A673 (cell line): ENCODE measurements at regions not wholly inside any gene's neighbourhood (a gene's known extent, or its start where the extent isn't known, plus 50 kb on each side); places are given as distances from the start of the nearest gene placed in this dataset.
"Not testable (repeated sequence)": the region's sequence is repeated elsewhere in the genome, so short reads cannot be mapped to it uniquely, and the experiment has no call there.

Source experiments
- BruUV-seq: library from RNA; stranded (reverse); fragments of 400-500 nt; replicated peaks from 2 replicates; lab custom pipeline; 2021; lab: Mats Ljungman, UMichigan
- CTCF ChIA-PET: fragments of 300-600 bp; sonication (Branson Sonifier 250); formaldehyde crosslinking; loops from one replicate; lab custom pipeline; 2022; ENCODE audit warnings: antibody characterized with exemption; lab: Charles Lee
- POLR2A ChIA-PET: fragments of 300-600 bp; sonication (Branson Sonifier 250); formaldehyde crosslinking; loops from one replicate; lab custom pipeline; 2022; ENCODE audit warnings: antibody characterized with exemption; ENCODE audit not compliant: low non-redundant PET; lab: Charles Lee
- DNase-seq: peaks from one replicate; pipeline ENCODE4 v3.0.0-alpha.2; 2015; ENCODE audit warnings: low spot score
- H3K27ac ChIP-seq: fragments of 200-600 bp; sonication (generic); 2 replicates; pipeline ENCODE4 v1.5.1; 2016; ENCODE audit warnings: mixed run types, low read depth, mild to moderate bottlenecking, mixed read lengths, antibody characterized with exemption, low read length; ENCODE audit not compliant: poor library complexity, severe bottlenecking
- H3K27me3 ChIP-seq: fragments of 200-600 bp; sonication (generic); replicated peaks from 2 replicates; pipeline ENCODE4 v1.6.1; 2017; ENCODE audit warnings: mixed run types, low read depth, mild to moderate bottlenecking, mixed read lengths, antibody characterized with exemption, low read length; ENCODE audit not compliant: insufficient read depth, poor library complexity
- H3K36me3 ChIP-seq: fragments of 200-600 bp; sonication (generic); 2 replicates; pipeline ENCODE4 v1.6.1; 2016; ENCODE audit warnings: mixed run types, mild to moderate bottlenecking, mixed read lengths, antibody characterized with exemption, low read length; ENCODE audit not compliant: insufficient read depth, poor library complexity, severe bottlenecking
- H3K4me1 ChIP-seq: fragments of 200-600 bp; sonication (generic); 2 replicates; pipeline ENCODE4 v1.6.1; 2017; ENCODE audit warnings: mixed run types, mild to moderate bottlenecking, mixed read lengths, antibody characterized with exemption, low read length; ENCODE audit not compliant: insufficient read depth, poor library complexity, severe bottlenecking
- H3K4me3 ChIP-seq: fragments of 200-600 bp; sonication (generic); 2 replicates; pipeline ENCODE4 v1.5.1; 2016; ENCODE audit warnings: low read depth, mixed run types, mild to moderate bottlenecking, mixed read lengths, low read length; ENCODE audit not compliant: poor library complexity, severe bottlenecking
- H3K9me3 ChIP-seq: fragments of 200-600 bp; sonication (generic); 2 replicates; pipeline ENCODE4 v1.6.1; 2016; ENCODE audit warnings: mixed run types, low read depth, mild to moderate bottlenecking, mixed read lengths, antibody characterized with exemption, low read length; ENCODE audit not compliant: poor library complexity, severe bottlenecking
- EZH2 ChIP-seq: fragments of 200-600 bp; sonication (generic); IDR thresholded peaks from 2 replicates; pipeline ENCODE4 v1.6.1; 2017; ENCODE audit warnings: borderline replicate concordance, low read depth, mild to moderate bottlenecking, mixed read lengths, antibody characterized with exemption, low read length; ENCODE audit not compliant: poor library complexity, severe bottlenecking
- intact Hi-C: fragments of 100-400 bp; cut with micrococcal nuclease; formaldehyde crosslinking; loops from one replicate; pipeline ENCODE4 v1.10.0; 2022; ENCODE audit not compliant: unreplicated experiment
- TF ChIP-seq, protein P1 (sequence below): fragments of 300-800, 200-600 bp; sonication (generic); conservative IDR thresholded peaks from 2 replicates; pipeline ENCODE4 v1.5.1; 2017; ENCODE audit warnings: low read depth, mild to moderate bottlenecking, antibody characterized with exemption, low read length, moderate library complexity, mixed read lengths

DNA sequence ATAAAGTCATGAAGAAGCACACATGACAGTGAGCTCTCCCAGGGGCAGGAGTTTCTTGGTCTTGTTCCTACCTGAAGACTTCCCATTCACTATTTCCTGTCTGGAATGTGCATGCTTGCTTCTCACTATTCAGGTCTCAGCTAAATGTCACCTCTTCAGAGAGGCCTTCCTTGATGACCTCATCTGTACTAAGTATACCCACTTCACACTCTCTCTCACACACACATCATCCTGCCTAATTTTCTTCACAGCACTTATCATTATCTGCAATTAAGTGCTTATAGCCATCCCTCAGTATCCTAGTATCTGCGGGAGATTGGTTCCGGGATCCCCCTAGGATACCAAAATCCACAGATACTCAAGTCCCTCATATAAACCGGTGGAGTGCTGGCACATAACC lies 146.4 kb upstream of the IVNS1ABP start:
- Histone ChIP-seq H3K27ac (no peak overlapping the region), H3K4me1 (no peaks in the 10 kb centered on the region), H3K36me3 (no peaks in the 10 kb centered on the region), H3K27me3 (no peaks in the 10 kb centered on the region), H3K9me3 (no peaks in the 10 kb centered on the region), H3K4me3 (no peak overlapping the region)
- no peak for DNase-seq
- TF ChIP-seq, protein P1, sequence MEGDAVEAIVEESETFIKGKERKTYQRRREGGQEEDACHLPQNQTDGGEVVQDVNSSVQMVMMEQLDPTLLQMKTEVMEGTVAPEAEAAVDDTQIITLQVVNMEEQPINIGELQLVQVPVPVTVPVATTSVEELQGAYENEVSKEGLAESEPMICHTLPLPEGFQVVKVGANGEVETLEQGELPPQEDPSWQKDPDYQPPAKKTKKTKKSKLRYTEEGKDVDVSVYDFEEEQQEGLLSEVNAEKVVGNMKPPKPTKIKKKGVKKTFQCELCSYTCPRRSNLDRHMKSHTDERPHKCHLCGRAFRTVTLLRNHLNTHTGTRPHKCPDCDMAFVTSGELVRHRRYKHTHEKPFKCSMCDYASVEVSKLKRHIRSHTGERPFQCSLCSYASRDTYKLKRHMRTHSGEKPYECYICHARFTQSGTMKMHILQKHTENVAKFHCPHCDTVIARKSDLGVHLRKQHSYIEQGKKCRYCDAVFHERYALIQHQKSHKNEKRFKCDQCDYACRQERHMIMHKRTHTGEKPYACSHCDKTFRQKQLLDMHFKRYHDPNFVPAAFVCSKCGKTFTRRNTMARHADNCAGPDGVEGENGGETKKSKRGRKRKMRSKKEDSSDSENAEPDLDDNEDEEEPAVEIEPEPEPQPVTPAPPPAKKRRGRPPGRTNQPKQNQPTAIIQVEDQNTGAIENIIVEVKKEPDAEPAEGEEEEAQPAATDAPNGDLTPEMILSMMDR: no peak
- ChIA-PET CTCF (no interaction called here), POLR2A (no interaction called here)
- BruUV-seq: no TSS peak
- intact Hi-C loops: no loop called here

DNA sequence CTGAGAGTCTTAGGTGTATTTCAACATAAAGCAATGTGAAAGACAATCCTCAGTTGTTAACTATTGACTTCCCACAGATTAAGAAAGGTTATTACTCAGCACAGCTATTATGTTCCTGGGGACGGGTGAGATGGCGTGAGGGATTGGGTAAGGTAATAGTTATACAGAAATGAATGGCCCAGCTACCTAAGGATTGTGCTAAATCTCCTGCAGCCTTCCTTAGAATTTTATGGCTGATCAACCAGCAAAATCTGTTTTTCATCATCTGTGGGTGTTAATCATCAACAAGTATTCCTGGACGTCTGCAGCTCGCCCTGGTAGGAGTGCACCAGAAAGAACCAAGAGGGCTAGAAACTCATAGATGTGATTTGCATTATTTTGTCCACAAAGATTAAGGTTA lies 146.0 kb upstream of the IVNS1ABP start:
- no peak for TF ChIP-seq EZH2
- Histone ChIP-seq H3K27me3 (no peaks in the 10 kb centered on the region), H3K4me1 (no peaks in the 10 kb centered on the region), H3K27ac (no peak overlapping the region), H3K9me3 (no peaks in the 10 kb centered on the region), H3K36me3 (no peaks in the 10 kb centered on the region), H3K4me3 (no peak overlapping the region)
- ChIA-PET POLR2A (no interaction called here), CTCF (no interaction called here)
- intact Hi-C loops: no loop called here
- BruUV-seq: no TSS peak
- DNase-seq: no peak

DNA sequence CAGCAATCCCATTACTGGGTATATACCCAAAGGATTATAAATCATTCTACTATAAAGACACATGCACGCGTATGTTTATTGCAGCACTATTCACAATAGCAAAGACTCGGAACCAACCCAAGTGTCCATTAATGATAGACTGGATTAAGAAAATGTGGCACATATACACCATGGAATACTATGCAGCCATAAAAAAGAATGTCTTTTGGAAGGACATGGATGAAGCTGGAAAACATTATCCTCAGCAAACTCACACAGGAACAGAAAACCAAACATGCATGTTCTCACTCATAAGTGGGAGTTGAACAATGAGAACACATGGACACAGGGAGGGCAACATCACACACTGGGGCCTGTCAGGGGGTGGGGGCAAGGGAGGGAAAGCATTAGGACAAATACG lies 143.7 kb upstream of the IVNS1ABP start:
- H3K4me1 ChIP-seq, intact Hi-C loops, H3K4me3 ChIP-seq, H3K36me3 ChIP-seq, H3K27me3 ChIP-seq, POLR2A ChIA-PET, H3K27ac ChIP-seq, BruUV-seq, H3K9me3 ChIP-seq, CTCF ChIA-PET, DNase-seq: not testable (repeated sequence)

DNA sequence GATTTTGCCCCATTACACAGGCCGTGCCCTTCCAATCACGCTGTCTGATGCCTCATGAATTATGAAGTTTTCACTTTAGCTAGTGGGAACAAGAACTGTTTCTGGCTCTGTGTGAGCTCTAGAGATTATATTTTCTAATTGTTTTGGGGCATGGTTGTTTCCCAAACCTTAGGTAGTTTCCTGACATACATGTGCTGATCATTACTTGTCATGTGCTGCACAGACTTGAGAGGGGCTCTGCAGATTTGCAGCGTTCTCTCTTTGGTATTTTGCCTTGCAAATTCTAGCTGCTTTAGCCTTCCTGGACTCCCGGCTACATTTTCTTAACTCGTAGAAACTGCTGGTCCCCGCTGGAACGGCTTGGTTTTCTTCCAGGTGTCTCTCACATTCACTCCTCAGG lies 142.1 kb upstream of the IVNS1ABP start:
- H3K9me3 ChIP-seq: no peaks in the 10 kb centered on the region
- BruUV-seq: no TSS peak
- intact Hi-C loops: no loop called here
- no peak for DNase-seq
- no peak overlapping the region for H3K27ac ChIP-seq
- no peak overlapping the region for H3K4me3 ChIP-seq
- CTCF ChIA-PET: no interaction called here
- H3K27me3 ChIP-seq: no peaks in the 10 kb centered on the region
- POLR2A ChIA-PET: no interaction called here
- H3K36me3 ChIP-seq: no peaks in the 10 kb centered on the region
- TF ChIP-seq, protein P1: no peak
- no peak for TF ChIP-seq EZH2
- H3K4me1 ChIP-seq: peaks cover 2% of the 10 kb centered on the region
